ENCODE measurements at regions not wholly inside any gene's neighbourhood (a gene's known extent, or its start where the extent isn't known, plus 50 kb on each side); places are given as distances from the start of the nearest gene placed in this dataset.

GRCh38 chrX:39950018-39950688 lies 147.6 kb downstream of the BCOR start:
- Histone ChIP-seq H3K36me3 (ENCODE audit: control insufficient read depth, insufficient read depth, low read length) (no peaks in the 10 kb centered on the region), H3K27me3 (ENCODE audit: control insufficient read depth, insufficient read depth, low read length) (no peaks in the 10 kb centered on the region), H3K4me3 (ENCODE audit: low read depth, low read length) (no peak overlapping the region)
- DNase-seq (ENCODE audit: low read depth), result no peak
- TF ChIP-seq CTCF (IDR thresholded peaks at IDR 0.05; ENCODE audit: insufficient read depth, low read length, poor library complexity, severe bottlenecking), result no peak

GRCh38 chrX:39952989-39953388 lies 144.8 kb downstream of the BCOR start:
- no peak for TF ChIP-seq CTCF (IDR thresholded peaks at IDR 0.05; ENCODE audit: insufficient read depth, low read length, poor library complexity, severe bottlenecking)
- Histone ChIP-seq H3K36me3 (ENCODE audit: control insufficient read depth, insufficient read depth, low read length) (no peaks in the 10 kb centered on the region), H3K27me3 (ENCODE audit: control insufficient read depth, insufficient read depth, low read length) (no peaks in the 10 kb centered on the region), H3K4me3 (ENCODE audit: low read depth, low read length) (no peak overlapping the region)
- no peak for DNase-seq (ENCODE audit: low read depth)

- peak; percentile 48 for DNase-seq (ENCODE audit: low read depth)
- Histone ChIP-seq H3K36me3 (ENCODE audit: control insufficient read depth, insufficient read depth, low read length) (no peaks in the 10 kb centered on the region), H3K27me3 (ENCODE audit: control insufficient read depth, insufficient read depth, low read length) (no peaks in the 10 kb centered on the region), H3K4me3 (ENCODE audit: low read depth, low read length) (no peak overlapping the region)
- no peak for TF ChIP-seq CTCF (IDR thresholded peaks at IDR 0.05; ENCODE audit: insufficient read depth, low read length, poor library complexity, severe bottlenecking)
These were observed 143.9 kb downstream of the BCOR start for GRCh38 chrX:39953879-39954278.

GRCh38 chrX:39954851-39955250 lies 142.9 kb downstream of the BCOR start:
- no peak for DNase-seq (ENCODE audit: low read depth)
- H3K4me3 ChIP-seq (ENCODE audit: low read depth, low read length), result no peak overlapping the region
- no peaks in the 10 kb centered on the region for H3K27me3 ChIP-seq (ENCODE audit: control insufficient read depth, insufficient read depth, low read length)
- no peaks in the 10 kb centered on the region for H3K36me3 ChIP-seq (ENCODE audit: control insufficient read depth, insufficient read depth, low read length)
- no peak for TF ChIP-seq CTCF (IDR thresholded peaks at IDR 0.05; ENCODE audit: insufficient read depth, low read length, poor library complexity, severe bottlenecking)

- Histone ChIP-seq H3K36me3 (ENCODE audit: control insufficient read depth, insufficient read depth, low read length) (no peaks in the 10 kb centered on the region), H3K27me3 (ENCODE audit: control insufficient read depth, insufficient read depth, low read length) (no peaks in the 10 kb centered on the region), H3K4me3 (ENCODE audit: low read depth, low read length) (no peak overlapping the region)
- DNase-seq (ENCODE audit: low read depth), result no peak
- no peak for TF ChIP-seq CTCF (IDR thresholded peaks at IDR 0.05; ENCODE audit: insufficient read depth, low read length, poor library complexity, severe bottlenecking)
These were observed 142.1 kb downstream of the BCOR start for GRCh38 chrX:39955625-39956024.

GRCh38 chrX:39956803-39957394 lies 140.9 kb downstream of the BCOR start:
- Histone ChIP-seq H3K4me3 (ENCODE audit: low read depth, low read length) (no peak overlapping the region), H3K36me3 (ENCODE audit: control insufficient read depth, insufficient read depth, low read length) (no peaks in the 10 kb centered on the region), H3K27me3 (ENCODE audit: control insufficient read depth, insufficient read depth, low read length) (no peaks in the 10 kb centered on the region)
- TF ChIP-seq CTCF (IDR thresholded peaks at IDR 0.05; ENCODE audit: insufficient read depth, low read length, poor library complexity, severe bottlenecking), result no peak
- no peak for DNase-seq (ENCODE audit: low read depth)
